ENCODE measurements at regions not wholly inside any gene's neighbourhood (a gene's known extent, or its start where the extent isn't known, plus 50 kb on each side); places are given as distances from the start of the nearest gene placed in this dataset.

- Histone ChIP-seq H3K9me3 (ENCODE audit: insufficient read depth, low read depth, low read length) (no peaks in the 10 kb centered on the region), H3K9ac (ENCODE audit: low read length) (no peak overlapping the region), H3K36me3 (ENCODE audit: insufficient read depth, low read length) (no peaks in the 10 kb centered on the region), H4K20me1 (ENCODE audit: insufficient read depth, low read length) (no peaks in the 10 kb centered on the region), H3K4me2 (ENCODE audit: low read length) (no peak overlapping the region), H2AFZ (ENCODE audit: low read depth, low read length) (no peak overlapping the region), H3K27ac (ENCODE audit: low read depth, low read length) (no peak overlapping the region), H3K27me3 (ENCODE audit: insufficient read depth, low read length) (no peaks in the 10 kb centered on the region), H3K4me3 (ENCODE audit: insufficient read depth, low read depth, low read length) (no peak overlapping the region), H3K4me1 (ENCODE audit: insufficient read depth, low read length) (peaks cover 4% of the 10 kb centered on the region), H3K79me2 (ENCODE audit: insufficient read depth, low read length) (no peaks in the 10 kb centered on the region)
- H3K36me3 Mint-ChIP-seq (ENCODE audit: low read depth, unreplicated experiment): no peaks in the 10 kb centered on the region
- TF ChIP-seq EZH2 (IDR thresholded peaks at IDR 0.05; ENCODE audit: insufficient read depth, low read length) (no peak), CTCF (IDR thresholded peaks at IDR 0.05; ENCODE audit: insufficient read depth, low read depth, low read length) (no peak)
- no peak overlapping the region for H3K4me3 Mint-ChIP-seq (ENCODE audit: unreplicated experiment)
- H3K4me1 Mint-ChIP-seq (ENCODE audit: low read depth, unreplicated experiment): no peaks in the 10 kb centered on the region
- H3K27ac Mint-ChIP-seq (ENCODE audit: unreplicated experiment): no peak overlapping the region
- peaks cover 4% of the 10 kb centered on the region for H3K9me3 Mint-ChIP-seq (ENCODE audit: unreplicated experiment)
- peak; percentile 0 for DNase-seq (ENCODE audit: low read depth)
- FAIRE-seq: peak; percentile 43
- no peaks in the 10 kb centered on the region for H3K27me3 Mint-ChIP-seq (ENCODE audit: low read depth, unreplicated experiment)
Observed at GRCh38 chrX:8278557-8278956, 107.5 kb upstream of the VCX2 start.

DNA sequence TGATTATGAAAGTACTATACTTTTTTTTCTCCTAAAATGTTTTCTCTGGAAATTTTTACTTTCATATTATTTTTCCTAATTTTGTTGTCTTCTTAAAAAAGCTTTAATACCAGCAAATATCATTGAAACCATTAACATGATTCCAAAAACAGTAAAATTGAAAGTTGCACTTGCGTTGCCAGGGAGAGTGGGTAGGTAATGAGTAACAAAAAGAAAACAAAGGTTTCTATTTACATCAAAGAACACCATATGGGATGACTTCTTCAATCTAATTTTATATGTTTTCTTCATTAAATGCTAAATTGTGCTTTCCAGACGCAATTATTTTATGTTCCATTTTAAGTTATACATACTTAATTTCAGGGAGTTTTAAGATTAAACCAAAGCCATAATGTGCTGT is 108.3 kb upstream of the VCX2 start:
- H3K27me3 Mint-ChIP-seq (ENCODE audit: low read depth, unreplicated experiment): no peaks in the 10 kb centered on the region

More for the DNA sequence above, 108.3 kb upstream of the VCX2 start:
- no peak overlapping the region for H3K27ac Mint-ChIP-seq (ENCODE audit: unreplicated experiment)
- no peak overlapping the region for H3K4me3 Mint-ChIP-seq (ENCODE audit: unreplicated experiment)
- Histone ChIP-seq H3K4me3 (ENCODE audit: insufficient read depth, low read depth, low read length) (no peak overlapping the region), H3K9me3 (ENCODE audit: insufficient read depth, low read depth, low read length) (no peaks in the 10 kb centered on the region), H3K9ac (ENCODE audit: low read length) (no peak overlapping the region), H4K20me1 (ENCODE audit: insufficient read depth, low read length) (no peaks in the 10 kb centered on the region), H3K4me2 (ENCODE audit: low read length) (no peak overlapping the region), H2AFZ (ENCODE audit: low read depth, low read length) (no peak overlapping the region), H3K79me2 (ENCODE audit: insufficient read depth, low read length) (no peaks in the 10 kb centered on the region), H3K4me1 (ENCODE audit: insufficient read depth, low read length) (no peaks in the 10 kb centered on the region), H3K27ac (ENCODE audit: low read depth, low read length) (no peak overlapping the region), H3K36me3 (ENCODE audit: insufficient read depth, low read length) (no peaks in the 10 kb centered on the region), H3K27me3 (ENCODE audit: insufficient read depth, low read length) (no peaks in the 10 kb centered on the region)
- H3K4me1 Mint-ChIP-seq (ENCODE audit: low read depth, unreplicated experiment): peaks cover 3% of the 10 kb centered on the region
- TF ChIP-seq EZH2 (IDR thresholded peaks at IDR 0.05; ENCODE audit: insufficient read depth, low read length) (no peak), CTCF (IDR thresholded peaks at IDR 0.05; ENCODE audit: insufficient read depth, low read depth, low read length) (no peak)
- DNase-seq (ENCODE audit: low read depth) (no peak), FAIRE-seq (no peak)
- peaks cover 4% of the 10 kb centered on the region for H3K9me3 Mint-ChIP-seq (ENCODE audit: unreplicated experiment)
- no peaks in the 10 kb centered on the region for H3K36me3 Mint-ChIP-seq (ENCODE audit: low read depth, unreplicated experiment)

All from astrocyte (in vitro differentiated cells and primary cell).